ENCODE measurements at regions not wholly inside any gene's neighbourhood (a gene's known extent, or its start where the extent isn't known, plus 50 kb on each side); places are given as distances from the start of the nearest gene placed in this dataset.

DNA sequence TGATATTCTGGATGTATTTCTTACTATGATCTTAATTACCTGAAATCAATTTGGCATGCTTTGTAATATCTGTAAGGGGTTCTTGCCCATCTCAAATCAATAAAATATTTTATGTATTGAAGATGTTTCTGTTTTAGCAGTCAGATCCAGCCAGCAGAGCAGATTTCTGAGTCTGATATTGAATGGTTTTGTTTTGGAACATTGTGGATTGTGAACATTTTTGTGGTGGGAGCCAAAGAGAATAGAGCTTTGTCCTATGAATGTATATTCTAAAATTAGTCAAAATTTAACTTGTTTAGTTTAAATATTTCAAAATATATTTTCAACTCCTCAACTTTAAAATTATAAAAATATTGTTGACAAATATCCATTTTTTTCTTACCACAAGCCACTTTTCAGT lies 197.0 kb downstream of the UBE2E3 start:
- intact Hi-C loops (cut with micrococcal nuclease; ENCODE audit: unreplicated experiment), result no loop called here
- BruUV-seq (replicated peaks), result no TSS peak

GRCh38 chr2:181178130-181178529 lies 197.7 kb downstream of the UBE2E3 start:
- no TSS peak for BruUV-seq (replicated peaks)
- ChIA-PET CTCF (interaction anchor here (0.5 kb wide), 1 partner anchor 68 kb away, joined by 9 read pairs; no protein-coding TSS in a partner anchor), POLR2A (ENCODE audit: unreplicated experiment) (no interaction called here)
- peaks cover 8% of the 10 kb centered on the region for H3K4me1 ChIP-seq (replicated peaks; ENCODE audit: insufficient read depth)
- no peaks in the 10 kb centered on the region for H3K79me2 ChIP-seq (ENCODE audit: low read depth)
- no peak overlapping the region for H3K4me2 ChIP-seq
- no peaks in the 10 kb centered on the region for H3K9me3 ChIP-seq (ENCODE audit: insufficient read depth, low read depth)
- no peaks in the 10 kb centered on the region for H4K20me1 ChIP-seq (ENCODE audit: insufficient read depth)
- no peak overlapping the region for H3K27ac ChIP-seq
- no peak for DNase-seq
- H3K27me3 ChIP-seq (ENCODE audit: insufficient read depth, low read depth), result no peaks in the 10 kb centered on the region
- H3F3A ChIP-seq (ENCODE audit: insufficient read depth, low read depth), result no peaks in the 10 kb centered on the region
- TF ChIP-seq EZH2 (IDR thresholded peaks at IDR 0.05; ENCODE audit: low read depth) (no peak), CTCF (conservative IDR thresholded peaks at IDR 0.05) (no peak)
- no peak overlapping the region for H2AFZ ChIP-seq
- no peaks in the 10 kb centered on the region for H3K9me2 ChIP-seq (ENCODE audit: insufficient read depth)
- no peak overlapping the region for H3K4me3 ChIP-seq
- intact Hi-C loops (cut with micrococcal nuclease; ENCODE audit: unreplicated experiment), result no loop called here
- no peaks in the 10 kb centered on the region for H3K36me3 ChIP-seq (ENCODE audit: low read depth)

More for the DNA sequence above, 197.0 kb downstream of the UBE2E3 start:
- no peak overlapping the region for H2AFZ ChIP-seq
- DNase-seq, result no peak
- TF ChIP-seq CTCF (conservative IDR thresholded peaks at IDR 0.05) (no peak), EZH2 (IDR thresholded peaks at IDR 0.05; ENCODE audit: low read depth) (no peak)
- CTCF ChIA-PET, result no interaction called here
- peaks cover 8% of the 10 kb centered on the region for H3K4me1 ChIP-seq (replicated peaks; ENCODE audit: insufficient read depth)
- no peaks in the 10 kb centered on the region for H3K79me2 ChIP-seq (ENCODE audit: low read depth)
- no peak overlapping the region for H3K4me2 ChIP-seq
- no peaks in the 10 kb centered on the region for H4K20me1 ChIP-seq (ENCODE audit: insufficient read depth)
- no peaks in the 10 kb centered on the region for H3K9me3 ChIP-seq (ENCODE audit: insufficient read depth, low read depth)
- no peaks in the 10 kb centered on the region for H3K27me3 ChIP-seq (ENCODE audit: insufficient read depth, low read depth)
- H3K4me3 ChIP-seq, result no peak overlapping the region
- H3K9me2 ChIP-seq (ENCODE audit: insufficient read depth), result no peaks in the 10 kb centered on the region
- H3F3A ChIP-seq (ENCODE audit: insufficient read depth, low read depth), result no peaks in the 10 kb centered on the region
- no peaks in the 10 kb centered on the region for H3K36me3 ChIP-seq (ENCODE audit: low read depth)
- no peak overlapping the region for H3K27ac ChIP-seq
- POLR2A ChIA-PET (ENCODE audit: unreplicated experiment), result no interaction called here

DNA sequence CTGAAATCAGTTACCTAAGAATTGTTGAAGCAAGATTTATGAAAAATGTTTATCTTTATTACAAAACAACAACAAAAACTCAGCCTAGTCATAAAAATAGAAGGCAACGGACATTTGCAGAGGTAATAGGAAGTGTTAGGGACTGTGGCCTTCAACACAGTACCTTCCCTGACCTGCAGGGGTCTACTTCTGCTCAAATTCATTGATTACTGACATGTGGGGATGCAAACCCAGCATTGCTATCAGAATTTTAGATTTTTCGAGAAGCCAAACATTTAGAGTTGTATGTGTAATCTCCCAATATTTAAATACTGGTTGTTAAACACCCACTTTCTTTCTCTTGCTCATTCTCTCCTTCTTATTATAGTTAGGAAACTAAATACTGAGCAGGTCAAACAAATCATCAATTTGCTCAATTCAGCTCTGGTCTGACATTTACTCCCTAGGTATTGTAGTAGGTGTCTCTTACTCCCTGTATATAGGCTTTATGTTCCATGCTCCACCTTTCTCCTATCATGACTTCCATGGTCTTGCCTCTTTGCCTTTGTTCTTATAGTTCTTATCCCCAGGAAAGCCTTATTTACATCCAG lies 198.5 kb downstream of the UBE2E3 start:
- BruUV-seq (replicated peaks), result no TSS peak
- Histone ChIP-seq H3F3A (ENCODE audit: insufficient read depth, low read depth) (no peaks in the 10 kb centered on the region), H3K27ac (no peak overlapping the region), H3K4me2 (no peak overlapping the region), H3K27me3 (ENCODE audit: insufficient read depth, low read depth) (no peaks in the 10 kb centered on the region), H4K20me1 (ENCODE audit: insufficient read depth) (no peaks in the 10 kb centered on the region), H3K9me3 (ENCODE audit: insufficient read depth, low read depth) (no peaks in the 10 kb centered on the region), H2AFZ (no peak overlapping the region), H3K4me3 (no peak overlapping the region), H3K79me2 (ENCODE audit: low read depth) (no peaks in the 10 kb centered on the region), H3K36me3 (ENCODE audit: low read depth) (no peaks in the 10 kb centered on the region), H3K9me2 (ENCODE audit: insufficient read depth) (no peaks in the 10 kb centered on the region), H3K4me1 (replicated peaks; ENCODE audit: insufficient read depth) (peaks cover 8% of the 10 kb centered on the region)
- DNase-seq, result no peak
- TF ChIP-seq EZH2 (IDR thresholded peaks at IDR 0.05; ENCODE audit: low read depth) (no peak), CTCF (conservative IDR thresholded peaks at IDR 0.05) (peak; percentile 69)
- intact Hi-C loops (cut with micrococcal nuclease; ENCODE audit: unreplicated experiment), result no loop called here
- ChIA-PET CTCF (interaction anchor here (0.5 kb wide), 1 partner anchor 67 kb away, joined by 9 read pairs; no protein-coding TSS in a partner anchor), POLR2A (ENCODE audit: unreplicated experiment) (no interaction called here)
